GM23248 (cell line): ENCODE measurements at regions not wholly inside any gene's neighbourhood (a gene's known extent, or its start where the extent isn't known, plus 50 kb on each side); places are given as distances from the start of the nearest gene placed in this dataset.

Experiments
- EZH2 ChIP-seq: fragments of 200-600 bp; sonication (generic); IDR thresholded peaks from 2 replicates; pipeline ENCODE4 v1.6.1; 2018; ENCODE audit warnings: antibody characterized with exemption, mild to moderate bottlenecking; ENCODE audit not compliant: insufficient read depth, poor library complexity, severe bottlenecking
- EZH2phosphoT487 ChIP-seq: fragments of 200-600 bp; sonication (generic); IDR thresholded peaks from 2 replicates; pipeline ENCODE4 v1.6.1; 2018; ENCODE audit warnings: antibody characterized with exemption, moderate library complexity, mild to moderate bottlenecking, low read depth; ENCODE audit not compliant: insufficient read depth

GRCh38 chr5:92662741-92663140, 918.3 kb downstream of the NR2F1-AS1 start:
- no peak for TF ChIP-seq EZH2
- no peak for TF ChIP-seq EZH2phosphoT487
